MCF 10A (cell line): ENCODE measurements at regions not wholly inside any gene's neighbourhood (a gene's known extent, or its start where the extent isn't known, plus 50 kb on each side); places are given as distances from the start of the nearest gene placed in this dataset.

Experiments used
- BruUV-seq: library from RNA; stranded (reverse); fragments of 400-500 nt; replicated peaks from 2 replicates; lab custom pipeline; 2021; lab: Mats Ljungman, UMichigan
- CTCF ChIA-PET: fragments of 300-600 bp; sonication (Branson Sonifier 250); formaldehyde crosslinking; extraction: SDS; loops from one replicate; lab custom pipeline; 2021; ENCODE audit warnings: antibody characterized with exemption, inconsistent platforms; lab: Yijun Ruan, JAX
- POLR2A ChIA-PET: fragments of 300-600, 350-650 bp; sonication (Branson Sonifier 250); formaldehyde crosslinking; extraction: SDS; loops from one replicate; lab custom pipeline; 2020; ENCODE audit warnings: antibody characterized with exemption, inconsistent platforms; lab: Yijun Ruan, JAX
- DNase-seq: peaks from one replicate; pipeline ENCODE4 v3.0.0-alpha.2; 2018; ENCODE audit not compliant: unreplicated experiment
- H3K27ac Mint-ChIP-seq: one replicate; pipeline ENCODE4 v1.8.0; 2022; ENCODE audit warnings: mild to moderate bottlenecking, low read depth, mixed read lengths; ENCODE audit not compliant: unreplicated experiment
- H3K27me3 Mint-ChIP-seq: one replicate; pipeline ENCODE4 v1.8.0; 2022; ENCODE audit warnings: mixed read lengths; ENCODE audit not compliant: insufficient read depth, unreplicated experiment
- H3K36me3 Mint-ChIP-seq: one replicate; pipeline ENCODE4 v1.8.0; 2022; ENCODE audit warnings: mild to moderate bottlenecking, moderate library complexity, mixed read lengths; ENCODE audit not compliant: insufficient read depth, unreplicated experiment
- H3K4me1 Mint-ChIP-seq: one replicate; pipeline ENCODE4 v1.8.0; 2022; ENCODE audit warnings: mixed read lengths; ENCODE audit not compliant: insufficient read depth, unreplicated experiment
- H3K4me3 Mint-ChIP-seq: one replicate; pipeline ENCODE4 v1.8.0; 2022; ENCODE audit warnings: mild to moderate bottlenecking, moderate library complexity, mixed read lengths; ENCODE audit not compliant: unreplicated experiment
- H3K9me3 Mint-ChIP-seq: one replicate; pipeline ENCODE4 v1.8.0; 2022; ENCODE audit warnings: mixed read lengths; ENCODE audit not compliant: unreplicated experiment
- CTCF ChIP-seq: fragments of 200-600 bp; IDR thresholded peaks from one replicate; pipeline ENCODE4 v1.8.0; 2022; ENCODE audit warnings: antibody characterized with exemption, mild to moderate bottlenecking; ENCODE audit not compliant: unreplicated experiment
- intact Hi-C: fragments of 100-400 bp; cut with micrococcal nuclease; formaldehyde crosslinking; loops from 2 replicates; pipeline ENCODE4 v1.14.1; 2022

GRCh38 chr11:103673773-103674172 lies 362.7 kb upstream of the DDI1 start:
- ChIA-PET POLR2A (no interaction called here), CTCF (interaction anchor here (1.2 kb wide), 1 partner anchor 9 kb away, joined by 3 read pairs; no protein-coding TSS in a partner anchor)
- Mint-ChIP-seq H3K27me3 (no peaks in the 10 kb centered on the region), H3K36me3 (peaks cover 6% of the 10 kb centered on the region), H3K4me1 (no peaks in the 10 kb centered on the region), H3K4me3 (no peak overlapping the region), H3K9me3 (no peaks in the 10 kb centered on the region), H3K27ac (no peak overlapping the region)
- intact Hi-C loops, result no loop called here
- no peak for DNase-seq
- no peak for TF ChIP-seq CTCF
- BruUV-seq, result no TSS peak

- no peak for TF ChIP-seq CTCF
- no peak overlapping the region for H3K4me3 Mint-ChIP-seq
- H3K9me3 Mint-ChIP-seq, result no peaks in the 10 kb centered on the region
- H3K27me3 Mint-ChIP-seq, result no peaks in the 10 kb centered on the region
- no peak overlapping the region for H3K27ac Mint-ChIP-seq
- DNase-seq, result no peak
- intact Hi-C loops, result no loop called here
- POLR2A ChIA-PET, result no interaction called here
- BruUV-seq, result no TSS peak
- CTCF ChIA-PET, result interaction anchor here (0.6 kb wide), 3 partner anchors 78 to 480 kb away, joined by 3 read pairs; no protein-coding TSS in a partner anchor
- peaks cover 6% of the 10 kb centered on the region for H3K36me3 Mint-ChIP-seq
- H3K4me1 Mint-ChIP-seq, result no peaks in the 10 kb centered on the region
Measured at GRCh38 chr11:103676413-103676812, 360.0 kb upstream of the DDI1 start.

- DNase-seq, result no peak
- ChIA-PET POLR2A (interaction anchor here (1.8 kb wide), 1 partner anchor 467 kb away, joined by 6 read pairs; no protein-coding TSS in a partner anchor), CTCF (interaction anchor here (0.6 to 4.4 kb wide), 11 partner anchors 10 to 1200 kb away, joined by 3 to 23 read pairs (median 4); partner anchors contain the start of gene PDGFD)
- Mint-ChIP-seq H3K4me3 (no peak overlapping the region), H3K27ac (no peak overlapping the region), H3K4me1 (peaks cover 8% of the 10 kb centered on the region), H3K9me3 (no peaks in the 10 kb centered on the region), H3K27me3 (no peaks in the 10 kb centered on the region), H3K36me3 (peaks cover 6% of the 10 kb centered on the region)
- intact Hi-C loops, result loop anchor here (5.0 to 10.0 kb wide), 3 partner anchors 204 to 1266 kb away; no protein-coding TSS in a partner anchor
- BruUV-seq, result no TSS peak
- no peak for TF ChIP-seq CTCF
Measured at GRCh38 chr11:103680826-103681225, 355.6 kb upstream of the DDI1 start.

GRCh38 chr11:103681855-103682254 lies 354.6 kb upstream of the DDI1 start:
- intact Hi-C loops, result loop anchor here (1.0 to 10.0 kb wide), 5 partner anchors 203 to 1265 kb away; no protein-coding TSS in a partner anchor
- Mint-ChIP-seq H3K9me3 (peaks cover 6% of the 10 kb centered on the region), H3K27ac (no peak overlapping the region), H3K4me1 (peaks cover 8% of the 10 kb centered on the region), H3K27me3 (no peaks in the 10 kb centered on the region), H3K36me3 (no peaks in the 10 kb centered on the region), H3K4me3 (no peak overlapping the region)
- TF ChIP-seq CTCF, result no peak
- no peak for DNase-seq
- ChIA-PET POLR2A (interaction anchor here (0.6 to 1.8 kb wide), 7 partner anchors 299 to 781 kb away, joined by 3 to 6 read pairs (median 4); partner anchors contain the start of gene PDGFD), CTCF (interaction anchor here (0.6 to 4.4 kb wide), 31 partner anchors 11 to 1915 kb away, joined by 3 to 23 read pairs (median 4); partner anchors contain the start of gene PDGFD)
- BruUV-seq, result no TSS peak
